ENCODE measurements at regions not wholly inside any gene's neighbourhood (a gene's known extent, or its start where the extent isn't known, plus 50 kb on each side); places are given as distances from the start of the nearest gene placed in this dataset.

- no peak for TF ChIP-seq CTCF (IDR thresholded peaks at IDR 0.05; ENCODE audit: extremely low read depth, missing control alignments)
Measured at GRCh38 chr6:22882581-22882980, 313.2 kb downstream of the HDGFL1 start.

GRCh38 chr6:22883061-22883717 is 313.8 kb downstream of the HDGFL1 start:
- no peak for TF ChIP-seq CTCF (IDR thresholded peaks at IDR 0.05; ENCODE audit: extremely low read depth, missing control alignments)
- DNase-seq (ENCODE audit: low spot score), result no peak

More at GRCh38 chr6:22882581-22882980, 313.2 kb downstream of the HDGFL1 start:
- DNase-seq (ENCODE audit: low spot score), result no peak

- DNase-seq (ENCODE audit: low spot score), result no peak
- no peak for TF ChIP-seq CTCF (IDR thresholded peaks at IDR 0.05; ENCODE audit: extremely low read depth, missing control alignments)
Measured at GRCh38 chr6:22884456-22884855, 315.1 kb downstream of the HDGFL1 start.

- no peak for DNase-seq (ENCODE audit: low spot score)
- no peak for TF ChIP-seq CTCF (IDR thresholded peaks at IDR 0.05; ENCODE audit: extremely low read depth, missing control alignments)
Measured at GRCh38 chr6:22886650-22887581, 317.6 kb downstream of the HDGFL1 start.

GRCh38 chr6:22888163-22888752 is 318.9 kb downstream of the HDGFL1 start:
- TF ChIP-seq CTCF (IDR thresholded peaks at IDR 0.05; ENCODE audit: extremely low read depth, missing control alignments), result no peak
- DNase-seq (ENCODE audit: low spot score), result no peak

- DNase-seq (ENCODE audit: low spot score), result no peak
- no peak for TF ChIP-seq CTCF (IDR thresholded peaks at IDR 0.05; ENCODE audit: extremely low read depth, missing control alignments)
Measured at GRCh38 chr6:22891934-22892333, 322.6 kb downstream of the HDGFL1 start.

- DNase-seq (ENCODE audit: low spot score), result no peak
- TF ChIP-seq CTCF (IDR thresholded peaks at IDR 0.05; ENCODE audit: extremely low read depth, missing control alignments), result no peak
Measured at GRCh38 chr6:22892452-22892851, 323.1 kb downstream of the HDGFL1 start.
